GM10266 (cell line): ENCODE measurements at regions not wholly inside any gene's neighbourhood (a gene's known extent, or its start where the extent isn't known, plus 50 kb on each side); places are given as distances from the start of the nearest gene placed in this dataset.

ENCODE experiments used
- DNase-seq: peaks from one replicate; pipeline ENCODE4 v3.0.0; 2012; ENCODE audit errors: extremely low spot score
- CTCF ChIP-seq: IDR thresholded peaks from 2 replicates; pipeline ENCODE4 v1.5.1; 2012; ENCODE audit warnings: mild to moderate bottlenecking, low read depth; ENCODE audit not compliant: control insufficient read depth, insufficient read depth; ENCODE audit errors: missing control alignments

- TF ChIP-seq CTCF = no peak
- no peak for DNase-seq
Measured at GRCh38 chr6:77205936-77206335, 257.4 kb downstream of the HTR1B start.

GRCh38 chr6:77204555-77204954, 258.7 kb downstream of the HTR1B start:
- TF ChIP-seq CTCF = no peak
- DNase-seq = no peak

- DNase-seq = no peak
Measured at GRCh38 chr6:77183447-77183846, 279.8 kb downstream of the HTR1B start.

GRCh38 chr6:77181749-77182148, 281.5 kb downstream of the HTR1B start:
- TF ChIP-seq CTCF = no peak
- no peak for DNase-seq

More at GRCh38 chr6:77183447-77183846, 279.8 kb downstream of the HTR1B start:
- no peak for TF ChIP-seq CTCF

GRCh38 chr6:77180326-77180725, 283.0 kb downstream of the HTR1B start:
- TF ChIP-seq CTCF = no peak
- no peak for DNase-seq

- no peak for DNase-seq
- no peak for TF ChIP-seq CTCF
Measured at GRCh38 chr6:77178821-77179220, 284.5 kb downstream of the HTR1B start.

- TF ChIP-seq CTCF = no peak
- no peak for DNase-seq
Measured at GRCh38 chr6:77177470-77177869, 285.8 kb downstream of the HTR1B start.
